GM13976 (cell line): ENCODE measurements at regions not wholly inside any gene's neighbourhood (a gene's known extent, or its start where the extent isn't known, plus 50 kb on each side); places are given as distances from the start of the nearest gene placed in this dataset.
"Not testable (repeated sequence)": the region's sequence is repeated elsewhere in the genome, so short reads cannot be mapped to it uniquely, and the experiment has no call there.

ENCODE experiments used
- DNase-seq: peaks from one replicate; pipeline ENCODE4 v3.0.0; 2012; ENCODE audit warnings: low spot score
- CTCF ChIP-seq: IDR thresholded peaks from 2 replicates; pipeline ENCODE4 v1.5.1; 2012; ENCODE audit warnings: borderline replicate concordance, mild to moderate bottlenecking; ENCODE audit not compliant: insufficient read depth; ENCODE audit errors: extremely low read depth, missing control alignments, control extremely low read depth
- in situ Hi-C: fragments of 300-500 bp; cut with MboI; formaldehyde crosslinking; loops from one replicate; pipeline ENCODE4 v1.12.0; 2022; ENCODE audit warnings: low sequenced_read_pairs, mixed read lengths, inconsistent platforms; ENCODE audit not compliant: unreplicated experiment

GRCh38 chr15:47027322-47027946 lies 689.9 kb upstream of the SEMA6D start:
- in situ Hi-C loops: no loop called here
- no peak for TF ChIP-seq CTCF
- DNase-seq: no peak

GRCh38 chr15:47035475-47036406 lies 681.6 kb upstream of the SEMA6D start:
- TF ChIP-seq CTCF: no peak
- no peak for DNase-seq
- in situ Hi-C loops: no loop called here

GRCh38 chr15:47037003-47037402 lies 680.3 kb upstream of the SEMA6D start:
- DNase-seq: no peak
- in situ Hi-C loops: no loop called here
- TF ChIP-seq CTCF: no peak

GRCh38 chr15:47039225-47039624 lies 678.1 kb upstream of the SEMA6D start:
- no peak for TF ChIP-seq CTCF
- in situ Hi-C loops: no loop called here
- DNase-seq: no peak

GRCh38 chr15:47041301-47041700 lies 676.0 kb upstream of the SEMA6D start:
- no peak for TF ChIP-seq CTCF
- no peak for DNase-seq
- in situ Hi-C loops: no loop called here

- DNase-seq, in situ Hi-C loops: not testable (repeated sequence)
Measured at GRCh38 chr15:47047981-47048380, 669.3 kb upstream of the SEMA6D start.

- DNase-seq: no peak
- in situ Hi-C loops: no loop called here
- no peak for TF ChIP-seq CTCF
Measured at GRCh38 chr15:47066392-47066791, 650.9 kb upstream of the SEMA6D start.

GRCh38 chr15:47077846-47078245 lies 639.5 kb upstream of the SEMA6D start:
- in situ Hi-C loops, DNase-seq: not testable (repeated sequence)
